Neural cell (in vitro differentiated cells): ENCODE measurements at regions not wholly inside any gene's neighbourhood (a gene's known extent, or its start where the extent isn't known, plus 50 kb on each side); places are given as distances from the start of the nearest gene placed in this dataset.

Experiments
- CTCF ChIP-seq: fragments of 450-650 bp; IDR thresholded peaks from 2 replicates; pipeline ENCODE4 v1.5.1; 2014; ENCODE audit warnings: antibody characterized with exemption, mild to moderate bottlenecking, moderate library complexity; ENCODE audit not compliant: poor library complexity, severe bottlenecking
- EP300 ChIP-seq: fragments of 450-650 bp; conservative IDR thresholded peaks from 2 replicates; pipeline ENCODE4 v1.6.1; 2014; ENCODE audit warnings: antibody characterized with exemption, mild to moderate bottlenecking, moderate library complexity; ENCODE audit not compliant: poor library complexity, severe bottlenecking
- EZH2 ChIP-seq: fragments of 200-600, 300-800 bp; shearing (Covaris generic), sonication (generic); IDR thresholded peaks from 2 replicates; pipeline ENCODE4 v1.6.1; 2014; ENCODE audit warnings: antibody characterized with exemption, low read length, borderline replicate concordance, mild to moderate bottlenecking; ENCODE audit not compliant: insufficient read depth, poor library complexity, severe bottlenecking
- MXI1 ChIP-seq: fragments of 450-650 bp; conservative IDR thresholded peaks from 2 replicates; pipeline ENCODE4 v1.6.1; 2014; ENCODE audit warnings: antibody characterized with exemption, mild to moderate bottlenecking; ENCODE audit not compliant: poor library complexity, severe bottlenecking
- POLR2AphosphoS5 ChIP-seq: IDR thresholded peaks from 2 replicates; pipeline ENCODE4 v1.6.1; 2012
- RAD21 ChIP-seq: fragments of 450-650 bp; conservative IDR thresholded peaks from 2 replicates; pipeline ENCODE4 v1.6.1; 2014; ENCODE audit warnings: antibody characterized with exemption, mild to moderate bottlenecking, moderate library complexity

GRCh38 chr1:218079347-218079746, 205.7 kb upstream of the RRP15 start:
- TF ChIP-seq EP300 (peak; percentile 89), CTCF (no peak), POLR2AphosphoS5 (peak; percentile 55), MXI1 (no peak), EZH2 (no peak), RAD21 (no peak)
